Pancreas (tissue), 10 donors: ENCODE measurements at regions not wholly inside any gene's neighbourhood (a gene's known extent, or its start where the extent isn't known, plus 50 kb on each side); places are given as distances from the start of the nearest gene placed in this dataset.

Experiments used
- ATAC-seq, 4 donors: fragments of 200-7000 bp; cut with Tn5 transposase; one replicate each; pipeline versions ENCODE4 v1.8.0 to v1.9.1; 2020; ENCODE audit warnings: mild to moderate bottlenecking in 4 of 4, moderate library complexity in 4 of 4
- DNase-seq, 6 donors: peaks; one replicate each; pipeline ENCODE4 v3.0.0-alpha.2; 2020
- FAIRE-seq: peaks from 2 replicates; lab custom pipeline; 2012; peaks lifted over from hg19 to GRCh38; lab: Jason Lieb, UNC
- H3K27ac ChIP-seq, 4 donors: fragments of 200-600 bp; sonication (generic); 1 replicate in 3 of 4; 2 replicates in 1 of 4; pipeline versions ENCODE4 v1.5.0 to v1.8.0; 2020
- H3K27me3 ChIP-seq, 4 donors: fragments of 200-600 bp; one replicate each; pipeline ENCODE4 v1.8.0; 2021
- H3K36me3 ChIP-seq, 3 donors: fragments of 200-600 bp; sonication (generic) in 1 of 3; one replicate each; pipeline versions ENCODE4 v1.5.0 to v1.8.0; 2020 to 2021
- H3K4me1 ChIP-seq, 3 donors: fragments of 200-600 bp; one replicate each; pipeline ENCODE4 v1.8.0; 2021
- H3K4me3 ChIP-seq, 4 donors: fragments of 200-600 bp; sonication (generic) in 2 of 4; one replicate each; pipeline versions ENCODE4 v1.5.0 to v1.8.0; 2020 to 2021
- H3K9me3 ChIP-seq, 4 donors: fragments of 200-600 bp; one replicate each; pipeline ENCODE4 v1.8.0; 2021
- WGBS, 2 donors: extraction: QIAGEN DNeasy Blood & Tissue Kit; methylation state at CpG; one replicate each; pipeline ENCODE4 v1.1.7; 2013; 5-methylcytosine and 5-hydroxymethylcytosine counted together
- intact Hi-C, 3 donors: fragments of 100-400 bp; cut with DNase I; formaldehyde crosslinking; loops; one replicate each; pipeline versions ENCODE4 v1.11.1 to v1.14.2; 2022
- TF ChIP-seq, protein P1 (sequence below), 4 donors: fragments of 200-600 bp; sonication (generic) in 3 of 4; IDR thresholded peaks; one replicate each; pipeline versions ENCODE4 v1.5.0 to v1.8.0; 2021; ENCODE audit warnings: antibody characterized with exemption in 4 of 4
- donor health status: healthy with polysubstance abuse.
- donor health status: DM: no; HTN: no; CAD: no; lungs with moderate emphysema.
- donor health status: DM: no; HTN: no; CAD: no.
- donor health status: control.
- donor health status: control.
- donor health status: Bipolar disorder and iron deficiency.
- donor health status: DM: yes; HTN: yes; CAD: no.
- donor health status: DM: no; HTN: no; CAD: no.
- donor health status: DM: no; HTN: no; CAD: no.
- donor health status: DM: yes; HTN: yes; CAD: no.

DNA sequence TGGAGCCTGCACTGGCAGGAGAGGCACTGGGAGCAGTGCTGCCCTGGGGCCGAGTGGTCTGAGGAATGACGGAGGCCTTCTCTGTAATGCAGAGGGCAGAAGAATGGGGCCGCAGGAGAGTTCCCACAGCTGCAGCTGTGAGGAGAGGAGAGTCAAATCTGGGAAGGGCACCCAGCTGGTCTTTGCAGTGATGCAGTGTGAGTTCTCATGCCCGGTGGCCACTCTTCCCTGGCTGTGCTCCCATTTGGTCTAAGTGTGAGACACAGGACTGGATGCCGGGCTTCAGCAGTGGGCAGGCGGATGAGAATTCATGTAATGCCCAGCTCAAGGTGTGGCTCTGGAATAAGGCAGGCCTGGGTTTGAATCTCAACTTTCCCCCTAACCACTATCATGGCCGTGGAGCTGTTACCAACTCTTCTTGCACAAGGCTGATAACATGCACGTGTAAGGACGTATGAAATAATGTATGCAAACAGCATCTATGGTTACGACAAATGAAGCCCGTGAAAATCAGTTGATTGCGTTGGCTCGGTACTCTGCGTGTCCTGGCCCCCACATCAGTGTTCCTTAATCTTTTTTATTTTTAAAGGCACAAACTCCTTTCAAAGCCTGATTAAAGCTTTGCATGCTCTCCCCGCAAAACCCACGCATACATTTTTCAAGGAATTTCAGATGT, 71.6 kb downstream of the ACKR3 start:
- FAIRE-seq (no peak), ATAC-seq (peak in 2 of 4 donors; percentile 8), DNase-seq (peak in 2 of 6 donors; percentile 2 to 30)
- intact Hi-C loops, result no loop called here
- no peaks in the 10 kb centered on the region for H3K9me3 ChIP-seq
- no peak overlapping the region for H3K27ac ChIP-seq
- TF ChIP-seq, protein P1, sequence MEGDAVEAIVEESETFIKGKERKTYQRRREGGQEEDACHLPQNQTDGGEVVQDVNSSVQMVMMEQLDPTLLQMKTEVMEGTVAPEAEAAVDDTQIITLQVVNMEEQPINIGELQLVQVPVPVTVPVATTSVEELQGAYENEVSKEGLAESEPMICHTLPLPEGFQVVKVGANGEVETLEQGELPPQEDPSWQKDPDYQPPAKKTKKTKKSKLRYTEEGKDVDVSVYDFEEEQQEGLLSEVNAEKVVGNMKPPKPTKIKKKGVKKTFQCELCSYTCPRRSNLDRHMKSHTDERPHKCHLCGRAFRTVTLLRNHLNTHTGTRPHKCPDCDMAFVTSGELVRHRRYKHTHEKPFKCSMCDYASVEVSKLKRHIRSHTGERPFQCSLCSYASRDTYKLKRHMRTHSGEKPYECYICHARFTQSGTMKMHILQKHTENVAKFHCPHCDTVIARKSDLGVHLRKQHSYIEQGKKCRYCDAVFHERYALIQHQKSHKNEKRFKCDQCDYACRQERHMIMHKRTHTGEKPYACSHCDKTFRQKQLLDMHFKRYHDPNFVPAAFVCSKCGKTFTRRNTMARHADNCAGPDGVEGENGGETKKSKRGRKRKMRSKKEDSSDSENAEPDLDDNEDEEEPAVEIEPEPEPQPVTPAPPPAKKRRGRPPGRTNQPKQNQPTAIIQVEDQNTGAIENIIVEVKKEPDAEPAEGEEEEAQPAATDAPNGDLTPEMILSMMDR (IDR thresholded peaks at IDR 0.05), result no peak
- no peak overlapping the region for H3K4me3 ChIP-seq
- H3K36me3 ChIP-seq, result no peaks in the 10 kb centered on the region
- WGBS, 2 donors, result 85 to 88% methylated on average over 16 of the region's 16 CpGs
- H3K4me1 ChIP-seq, result peaks cover 7 to 16% (median 11%) of the 10 kb centered on the region in 3 donors
- no peaks in the 10 kb centered on the region for H3K27me3 ChIP-seq

- Histone ChIP-seq H3K36me3 (no peaks in the 10 kb centered on the region), H3K27me3 (no peaks in the 10 kb centered on the region), H3K27ac (no peak overlapping the region), H3K4me1 (peaks cover 7 to 16% (median 11%) of the 10 kb centered on the region in 3 donors), H3K4me3 (no peak overlapping the region), H3K9me3 (no peaks in the 10 kb centered on the region)
- peak in 1 of 6 donors; percentile 3 for DNase-seq
- ATAC-seq, result no peak
- no peak for FAIRE-seq
- intact Hi-C loops, result no loop called here
- 66 to 67% methylated on average over 4 of the region's 4 CpGs for WGBS, 2 donors
- TF ChIP-seq, protein P1 (IDR thresholded peaks at IDR 0.05), result no peak
Observed at GRCh38 chr2:236642125-236642524, 72.5 kb downstream of the ACKR3 start.

- intact Hi-C loops, result no loop called here
- Histone ChIP-seq H3K4me1 (peaks cover 7 to 16% (median 11%) of the 10 kb centered on the region in 3 donors), H3K27ac (no peak overlapping the region), H3K4me3 (no peak overlapping the region), H3K36me3 (no peaks in the 10 kb centered on the region), H3K27me3 (no peaks in the 10 kb centered on the region), H3K9me3 (no peaks in the 10 kb centered on the region)
- WGBS, 2 donors, result 77% methylated on average over 23 of the region's 23 CpGs
- TF ChIP-seq, protein P1 (IDR thresholded peaks at IDR 0.05), result no peak
- peak; percentile 71 for FAIRE-seq
- ATAC-seq, result peak in 3 of 4 donors; percentile 39 to 68 (median 60)
- DNase-seq, result peak in 3 of 6 donors; percentile 42 to 45 (median 43)
Observed at GRCh38 chr2:236642584-236643291, 73.1 kb downstream of the ACKR3 start.

GRCh38 chr2:236643480-236643879, 73.9 kb downstream of the ACKR3 start:
- TF ChIP-seq, protein P1 (IDR thresholded peaks at IDR 0.05), result no peak
- DNase-seq (peak in 1 of 6 donors; percentile 3), FAIRE-seq (no peak), ATAC-seq (no peak)
- Histone ChIP-seq H3K36me3 (no peaks in the 10 kb centered on the region), H3K27me3 (no peaks in the 10 kb centered on the region), H3K27ac (no peak overlapping the region), H3K4me3 (no peak overlapping the region), H3K4me1 (peaks cover 7 to 16% (median 11%) of the 10 kb centered on the region in 3 donors), H3K9me3 (no peaks in the 10 kb centered on the region)
- WGBS, 2 donors, result 95 to 98% methylated on average over 8 of the region's 8 CpGs
- intact Hi-C loops, result no loop called here

GRCh38 chr2:236644067-236644466, 74.4 kb downstream of the ACKR3 start:
- TF ChIP-seq, protein P1 (IDR thresholded peaks at IDR 0.05), result no peak
- no peak overlapping the region for H3K4me3 ChIP-seq
- DNase-seq, result peak in 1 of 6 donors; percentile 4
- no peaks in the 10 kb centered on the region for H3K9me3 ChIP-seq
- no peak for FAIRE-seq
- H3K4me1 ChIP-seq, result peaks cover 5 to 11% (median 5%) of the 10 kb centered on the region in 3 donors
- H3K27me3 ChIP-seq, result no peaks in the 10 kb centered on the region
- intact Hi-C loops, result no loop called here
- no peak overlapping the region for H3K27ac ChIP-seq
- no peak for ATAC-seq
- no peaks in the 10 kb centered on the region for H3K36me3 ChIP-seq
